H1 (cell line): ENCODE measurements at regions not wholly inside any gene's neighbourhood (a gene's known extent, or its start where the extent isn't known, plus 50 kb on each side); places are given as distances from the start of the nearest gene placed in this dataset.

ENCODE experiments used
- CTCF ChIA-PET: fragments of 300-600 bp; sonication (Branson Sonifier 250); formaldehyde crosslinking; loops from one replicate; lab custom pipeline; 2021; ENCODE audit not compliant: partially characterized antibody; lab: Charles Lee
- POLR2A ChIA-PET: fragments of 300-600 bp; sonication (Branson Sonifier 250); formaldehyde crosslinking; loops from one replicate; lab custom pipeline; 2021; ENCODE audit warnings: inconsistent platforms; ENCODE audit not compliant: partially characterized antibody; lab: Charles Lee
- DNase-seq, 2 experiments: peaks; one replicate each; pipeline versions ENCODE4 v3.0.0 to v3.0.0-alpha.2; 2010 to 2022; ENCODE audit warnings: low spot score in 2 of 2, low read depth in 1 of 2, mixed read lengths in 1 of 2
- FAIRE-seq: peaks from 2 replicates; lab custom pipeline; 2011; peaks lifted over from hg19 to GRCh38; lab: Jason Lieb, UNC
- H2AFZ ChIP-seq: 2 replicates; pipeline ENCODE4 v1.8.1; 2012; ENCODE audit warnings: low read length, inconsistent platforms
- H2AK5ac ChIP-seq: 2 replicates; pipeline ENCODE4 v1.6.1; 2013; ENCODE audit warnings: low read depth, low read length
- H2BK120ac ChIP-seq: replicated peaks from 2 replicates; pipeline ENCODE3; 2013; ENCODE audit warnings: low read depth, low read length, inconsistent platforms
- H2BK12ac ChIP-seq: 2 replicates; pipeline ENCODE4 v1.6.1; 2013; ENCODE audit warnings: low read depth, low read length
- H2BK15ac ChIP-seq: 2 replicates; pipeline ENCODE4 v1.6.1; 2013; ENCODE audit warnings: low read length
- H2BK20ac ChIP-seq: 2 replicates; pipeline ENCODE4 v1.6.1; 2013; ENCODE audit warnings: low read length
- H2BK5ac ChIP-seq: 2 replicates; pipeline ENCODE4 v1.6.1; 2013; ENCODE audit warnings: low read depth, low read length
- H3K14ac ChIP-seq: 2 replicates; pipeline ENCODE4 v1.6.1; 2013; ENCODE audit warnings: inconsistent platforms; ENCODE audit not compliant: insufficient read length
- H3K18ac ChIP-seq: 2 replicates; pipeline ENCODE4 v1.6.1; 2013; ENCODE audit warnings: low read length; ENCODE audit errors: extremely low read depth
- H3K23ac ChIP-seq: 2 replicates; pipeline ENCODE4 v1.6.1; 2013; ENCODE audit warnings: inconsistent platforms; ENCODE audit not compliant: insufficient read length
- H3K23me2 ChIP-seq: 2 replicates; pipeline ENCODE4 v1.6.1; 2013; ENCODE audit warnings: low read depth, low read length
- H3K27ac ChIP-seq: 2 replicates; pipeline ENCODE4 v1.6.1; 2011; ENCODE audit warnings: low read depth, low read length, inconsistent platforms
- H3K27me3 ChIP-seq, 4 experiments: replicated peaks in 1 of 4; 1 replicate in 1 of 4; 2 replicates in 3 of 4; pipeline versions ENCODE4 v1.6.1 to v1.8.1; 2011 to 2013; ENCODE audit warnings: low read length in 3 of 4, mild to moderate bottlenecking in 3 of 4, inconsistent platforms in 2 of 4, mixed read lengths in 2 of 4, moderate library complexity in 1 of 4; ENCODE audit not compliant: control insufficient read depth in 3 of 4, insufficient read depth in 3 of 4; ENCODE audit errors: extremely low read depth in 1 of 4
- H3K36me3 ChIP-seq, 4 experiments: 2 replicates each; pipeline versions ENCODE4 v1.6.1 to v1.8.1; 2011 to 2013; ENCODE audit warnings: mild to moderate bottlenecking in 4 of 4, low read length in 3 of 4, moderate library complexity in 2 of 4, control low read depth in 1 of 4, inconsistent platforms in 1 of 4; ENCODE audit not compliant: insufficient read depth in 4 of 4, control insufficient read depth in 2 of 4
- H3K4ac ChIP-seq: replicated peaks from 2 replicates; pipeline ENCODE3; 2013; ENCODE audit warnings: low read length, low read depth, mixed read lengths, inconsistent platforms; ENCODE audit not compliant: insufficient read length
- H3K4me1 ChIP-seq, 4 experiments: replicated peaks in 1 of 4; 1 replicate in 1 of 4; 2 replicates in 3 of 4; pipeline versions ENCODE4 v1.6.1 to v1.8.1; 2011 to 2013; ENCODE audit warnings: low read length in 3 of 4, inconsistent platforms in 2 of 4, mixed read lengths in 1 of 4; ENCODE audit not compliant: insufficient read depth in 4 of 4, control insufficient read depth in 3 of 4
- H3K4me2 ChIP-seq, 2 experiments: 2 replicates each; pipeline versions ENCODE4 v1.6.1 to v1.8.1; 2011 to 2013; ENCODE audit warnings: low read depth in 2 of 2, low read length in 2 of 2, control low read depth in 1 of 2, inconsistent platforms in 1 of 2, mild to moderate bottlenecking in 1 of 2; ENCODE audit not compliant: insufficient read depth in 1 of 2
- H3K4me3 ChIP-seq, 4 experiments: fragments of 200-600, 300-600 bp in 1 of 4; sonication (generic), shearing (Covaris generic), sonication (Bioruptor Twin) in 1 of 4; 2 replicates each; pipeline versions ENCODE4 v1.5.1 to v1.8.1; 2011 to 2016; ENCODE audit warnings: low read length in 4 of 4, low read depth in 3 of 4, control low read depth in 2 of 4, inconsistent platforms in 2 of 4, mild to moderate bottlenecking in 2 of 4, mixed read lengths in 1 of 4, moderate library complexity in 1 of 4; ENCODE audit not compliant: insufficient read depth in 2 of 4; ENCODE audit errors: extremely low read depth in 1 of 4
- H3K56ac ChIP-seq: replicated peaks from 2 replicates; pipeline ENCODE3; 2013; ENCODE audit warnings: low read depth, mild to moderate bottlenecking, mixed read lengths, low read length, inconsistent platforms; ENCODE audit not compliant: insufficient read length
- H3K79me1 ChIP-seq: 2 replicates; pipeline ENCODE4 v1.6.1; 2013; ENCODE audit warnings: low read depth, low read length, control low read depth
- H3K79me2 ChIP-seq, 2 experiments: 2 replicates each; pipeline versions ENCODE4 v1.6.1 to v1.8.1; 2012 to 2013; ENCODE audit warnings: low read length in 2 of 2, mild to moderate bottlenecking in 2 of 2, inconsistent platforms in 1 of 2; ENCODE audit not compliant: insufficient read depth in 2 of 2, control insufficient read depth in 1 of 2
- H3K9ac ChIP-seq, 4 experiments: replicated peaks in 1 of 4; 1 replicate in 1 of 4; 2 replicates in 3 of 4; pipeline versions ENCODE4 v1.6.1 to v1.8.1; 2011 to 2013; ENCODE audit warnings: low read depth in 3 of 4, low read length in 3 of 4, control low read depth in 2 of 4, mild to moderate bottlenecking in 2 of 4, moderate library complexity in 2 of 4, inconsistent platforms in 1 of 4; ENCODE audit errors: extremely low read depth in 1 of 4
- H3K9me3 ChIP-seq, 2 experiments: 2 replicates each; pipeline versions ENCODE4 v1.6.1 to v1.8.1; 2012 to 2013; ENCODE audit warnings: mild to moderate bottlenecking in 2 of 2, moderate library complexity in 2 of 2, control low read depth in 1 of 2, inconsistent platforms in 1 of 2, low read depth in 1 of 2, low read length in 1 of 2, mixed read lengths in 1 of 2; ENCODE audit not compliant: insufficient read depth in 2 of 2
- H4K20me1 ChIP-seq, 2 experiments: replicated peaks in 1 of 2; 2 replicates each; pipeline versions ENCODE3 to v1.8.1; 2011 to 2013; ENCODE audit warnings: inconsistent platforms in 2 of 2, low read length in 2 of 2, mild to moderate bottlenecking in 1 of 2; ENCODE audit not compliant: insufficient read depth in 2 of 2, control insufficient read depth in 1 of 2
- H4K5ac ChIP-seq: 2 replicates; pipeline ENCODE4 v1.6.1; 2013; ENCODE audit warnings: low read length, low read depth, mixed read lengths, inconsistent platforms; ENCODE audit not compliant: insufficient read length
- H4K8ac ChIP-seq: 2 replicates; pipeline ENCODE4 v1.8.0; 2013; ENCODE audit warnings: mild to moderate bottlenecking, moderate library complexity, low read length, inconsistent platforms; ENCODE audit not compliant: insufficient read depth; ENCODE audit errors: extremely low read depth
- H4K91ac ChIP-seq: replicated peaks from 2 replicates; pipeline ENCODE3; 2013; ENCODE audit warnings: low read length, mixed read lengths, inconsistent platforms; ENCODE audit not compliant: insufficient read length
- GABPA ChIP-seq: IDR thresholded peaks from 2 replicates; pipeline ENCODE4 v1.6.1; 2011; ENCODE audit warnings: mild to moderate bottlenecking, low read length, moderate library complexity, borderline replicate concordance; ENCODE audit not compliant: insufficient read depth
- RAD21 ChIP-seq, 2 experiments: IDR thresholded peaks in 1 of 2; conservative IDR thresholded peaks in 1 of 2; 2 replicates each; pipeline ENCODE4 v1.6.1; 2011; ENCODE audit warnings: low read depth in 2 of 2, low read length in 2 of 2, improper control_type of control experiment in 1 of 2, inconsistent platforms in 1 of 2, mild to moderate bottlenecking in 1 of 2, moderate library complexity in 1 of 2
- SP1 ChIP-seq: IDR thresholded peaks from 2 replicates; pipeline ENCODE4 v1.6.1; 2011; ENCODE audit warnings: low read depth, low read length
- WGBS, 2 experiments: shearing (Covaris generic) in 1 of 2; methylation state at CpG; one replicate each; pipeline versions ENCODE4 v1.1.6 to v1.1.7; 2013 to 2015; ENCODE audit warnings: low lambda C conversion rate in 2 of 2, mixed read lengths in 2 of 2, inconsistent platforms in 1 of 2, low coverage in 1 of 2, missing lambda C conversion rate in 1 of 2; ENCODE audit not compliant: insufficient replicate concordance in 2 of 2, insufficient coverage in 1 of 2, insufficient read length in 1 of 2; ENCODE audit errors: extremely low coverage in 1 of 2, missing lambda C conversion rate in 1 of 2; 5-methylcytosine and 5-hydroxymethylcytosine counted together
- TF ChIP-seq, protein P1 (sequence below): IDR thresholded peaks from 2 replicates; pipeline ENCODE4 v1.6.1; 2011; ENCODE audit warnings: low read depth, mild to moderate bottlenecking, low read length; ENCODE audit not compliant: insufficient read depth
- TF ChIP-seq, protein P2 (sequence below): IDR thresholded peaks from 2 replicates; pipeline ENCODE4 v1.6.1; 2012; ENCODE audit warnings: inconsistent platforms

DNA sequence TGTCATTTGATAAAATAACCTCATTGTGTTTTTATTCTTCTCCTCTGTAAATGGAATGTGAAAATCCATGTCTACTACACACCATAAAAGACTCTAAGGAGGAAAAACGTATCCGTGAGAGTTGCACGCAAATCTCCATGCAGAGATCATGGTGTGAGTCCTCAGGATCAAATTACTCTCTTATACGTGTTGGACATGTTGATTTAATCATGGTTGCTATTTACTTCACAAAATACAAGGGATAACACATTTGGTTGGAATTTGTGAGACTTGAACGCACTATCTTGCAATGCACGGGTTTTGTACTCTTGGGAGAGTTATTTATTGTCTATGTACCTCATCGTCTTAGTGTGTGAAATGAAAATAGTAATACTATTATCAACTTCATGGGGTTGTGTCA, 128.0 kb upstream of the RASSF8 start:
- no peak overlapping the region for H3K14ac ChIP-seq
- H2BK20ac ChIP-seq = no peak overlapping the region
- no peak overlapping the region for H3K4me3 ChIP-seq
- FAIRE-seq (no peak), DNase-seq (no peak)
- H4K8ac ChIP-seq = no peak overlapping the region
- no peak overlapping the region for H4K5ac ChIP-seq
- no peaks in the 10 kb centered on the region for H4K20me1 ChIP-seq
- H3K9ac ChIP-seq = no peak overlapping the region
- no peaks in the 10 kb centered on the region for H3K79me1 ChIP-seq
- no peaks in the 10 kb centered on the region for H3K4me1 ChIP-seq
- H3K56ac ChIP-seq = no peak overlapping the region
- H3K23me2 ChIP-seq = no peaks in the 10 kb centered on the region
- no peaks in the 10 kb centered on the region for H3K27me3 ChIP-seq
- no peak overlapping the region for H4K91ac ChIP-seq
- POLR2A ChIA-PET = no interaction called here
- H2AK5ac ChIP-seq = no peak overlapping the region
- H2BK15ac ChIP-seq = no peak overlapping the region
- no peak overlapping the region for H3K23ac ChIP-seq
- H3K4ac ChIP-seq = no peak overlapping the region
- no peak overlapping the region for H3K4me2 ChIP-seq
- H2BK5ac ChIP-seq = no peak overlapping the region
- 92% methylated on average over 7 of the region's 7 CpGs; no CpG with 5 or more reads in 1 of the 2 experiments for WGBS, 2 experiments
- no peak overlapping the region for H3K27ac ChIP-seq
- TF ChIP-seq GABPA (no peak), RAD21 (IDR thresholded peaks at IDR 0.05 in 1 of 2, conservative IDR thresholded peaks at IDR 0.05 in 1 of 2; ENCODE audit: low read depth in 2 of 2, low read length in 2 of 2) (no peak), SP1 (no peak)
- TF ChIP-seq, protein P1, sequence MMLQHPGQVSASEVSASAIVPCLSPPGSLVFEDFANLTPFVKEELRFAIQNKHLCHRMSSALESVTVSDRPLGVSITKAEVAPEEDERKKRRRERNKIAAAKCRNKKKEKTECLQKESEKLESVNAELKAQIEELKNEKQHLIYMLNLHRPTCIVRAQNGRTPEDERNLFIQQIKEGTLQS = no peak
- TF ChIP-seq, protein P2, sequence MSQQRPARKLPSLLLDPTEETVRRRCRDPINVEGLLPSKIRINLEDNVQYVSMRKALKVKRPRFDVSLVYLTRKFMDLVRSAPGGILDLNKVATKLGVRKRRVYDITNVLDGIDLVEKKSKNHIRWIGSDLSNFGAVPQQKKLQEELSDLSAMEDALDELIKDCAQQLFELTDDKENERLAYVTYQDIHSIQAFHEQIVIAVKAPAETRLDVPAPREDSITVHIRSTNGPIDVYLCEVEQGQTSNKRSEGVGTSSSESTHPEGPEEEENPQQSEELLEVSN = no peak
- no peaks in the 10 kb centered on the region for H3K36me3 ChIP-seq
- H2AFZ ChIP-seq = no peak overlapping the region
- no peaks in the 10 kb centered on the region for H3K79me2 ChIP-seq
- no peaks in the 10 kb centered on the region for H3K9me3 ChIP-seq
- H3K18ac ChIP-seq = no peak overlapping the region
- no peak overlapping the region for H2BK120ac ChIP-seq
- no peak overlapping the region for H2BK12ac ChIP-seq
- CTCF ChIA-PET = interaction anchor here (0.8 to 1.0 kb wide), 2 partner anchors 13 to 86 kb away, joined by 3 to 6 read pairs; no protein-coding TSS in a partner anchor
